Breast epithelium (tissue), 3 donors: ENCODE measurements at regions not wholly inside any gene's neighbourhood (a gene's known extent, or its start where the extent isn't known, plus 50 kb on each side); places are given as distances from the start of the nearest gene placed in this dataset.

ENCODE experiments used
- CTCF ChIP-seq, 3 donors: fragments of 450-650 bp; IDR thresholded peaks; one replicate each; pipeline ENCODE4 v1.5.1; 2016 to 2017; ENCODE audit warnings: antibody characterized with exemption in 3 of 3, mild to moderate bottlenecking in 3 of 3, moderate library complexity in 3 of 3
- POLR2A ChIP-seq: fragments of 450-650 bp; IDR thresholded peaks from one replicate; pipeline ENCODE4 v1.6.1; 2016; ENCODE audit warnings: antibody characterized with exemption, mild to moderate bottlenecking, moderate library complexity
- POLR2AphosphoS5 ChIP-seq, 3 donors: sonication (generic); formaldehyde crosslinking; IDR thresholded peaks; one replicate each; pipeline ENCODE4 v1.6.1; 2017; ENCODE audit warnings: antibody characterized with exemption in 3 of 3

- TF ChIP-seq CTCF (IDR thresholded peaks at IDR 0.05) (no peak), POLR2AphosphoS5 (IDR thresholded peaks at IDR 0.05) (no peak), POLR2A (no peak)
Measured at GRCh38 chr1:87872189-87872588, 543.5 kb downstream of the LMO4 start.
